ENCODE measurements at regions not wholly inside any gene's neighbourhood (a gene's known extent, or its start where the extent isn't known, plus 50 kb on each side); places are given as distances from the start of the nearest gene placed in this dataset.

- TF ChIP-seq CTCF (IDR thresholded peaks at IDR 0.05) (no peak), POLR2A (IDR thresholded peaks at IDR 0.05) (no peak)
Measured at GRCh38 chr22:25388415-25388814, 169.0 kb downstream of the CRYBB2 start.
